ENCODE measurements at regions not wholly inside any gene's neighbourhood (a gene's known extent, or its start where the extent isn't known, plus 50 kb on each side); places are given as distances from the start of the nearest gene placed in this dataset.
"Not testable (repeated sequence)": the region's sequence is repeated elsewhere in the genome, so short reads cannot be mapped to it uniquely, and the experiment has no call there.

DNA sequence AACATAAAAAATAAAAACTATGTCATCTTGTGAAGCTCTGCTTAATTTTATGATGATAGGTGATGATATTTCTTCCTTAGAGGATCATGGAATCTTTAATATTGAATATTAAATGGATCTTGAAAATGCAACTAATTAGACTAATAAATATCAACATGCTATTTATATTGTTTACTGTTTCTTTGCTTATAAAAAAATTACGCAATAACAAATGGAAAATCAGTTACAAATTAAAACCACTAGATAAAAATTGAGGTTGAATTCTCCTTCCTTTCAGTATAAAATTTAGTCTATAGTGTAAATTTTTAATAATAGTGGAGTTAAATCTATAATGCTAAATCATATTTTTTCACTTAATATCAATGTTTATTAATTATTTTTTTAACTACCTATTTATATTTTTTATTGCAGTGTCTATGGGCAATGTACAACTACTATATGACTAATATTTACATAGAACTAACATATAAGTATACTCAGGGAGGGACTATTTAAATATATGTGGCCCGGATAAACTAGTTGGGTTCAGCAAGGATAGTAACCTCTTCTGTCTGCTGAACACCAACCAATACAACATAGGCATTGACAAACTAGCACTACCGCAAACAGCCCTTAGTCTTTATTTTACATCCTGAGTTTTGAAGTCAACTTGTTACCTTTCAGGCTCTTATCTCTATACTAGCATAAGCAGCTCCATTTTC is 628.0 kb downstream of the EFNB2 start:
- no peak for DNase-seq

DNA sequence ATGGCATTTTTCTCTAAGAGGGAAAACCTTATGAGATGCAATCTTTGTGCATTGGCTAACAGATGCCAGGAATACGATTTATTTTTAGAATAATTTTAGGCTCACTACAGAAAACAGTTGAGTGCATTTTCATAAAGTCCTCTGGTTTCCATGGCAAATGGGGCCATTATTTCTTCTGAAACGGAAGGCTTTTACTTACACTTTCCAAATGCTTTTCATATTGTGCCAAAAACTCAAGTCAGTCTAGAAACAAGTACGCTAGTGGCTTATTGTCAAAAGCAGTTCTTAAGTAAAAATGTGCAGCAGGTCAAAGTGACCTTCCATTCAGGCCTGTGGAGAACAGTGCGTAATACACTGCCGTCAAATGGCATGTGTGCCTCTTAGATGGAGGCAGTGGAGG is 628.7 kb downstream of the EFNB2 start:
- no peak for DNase-seq

DNA sequence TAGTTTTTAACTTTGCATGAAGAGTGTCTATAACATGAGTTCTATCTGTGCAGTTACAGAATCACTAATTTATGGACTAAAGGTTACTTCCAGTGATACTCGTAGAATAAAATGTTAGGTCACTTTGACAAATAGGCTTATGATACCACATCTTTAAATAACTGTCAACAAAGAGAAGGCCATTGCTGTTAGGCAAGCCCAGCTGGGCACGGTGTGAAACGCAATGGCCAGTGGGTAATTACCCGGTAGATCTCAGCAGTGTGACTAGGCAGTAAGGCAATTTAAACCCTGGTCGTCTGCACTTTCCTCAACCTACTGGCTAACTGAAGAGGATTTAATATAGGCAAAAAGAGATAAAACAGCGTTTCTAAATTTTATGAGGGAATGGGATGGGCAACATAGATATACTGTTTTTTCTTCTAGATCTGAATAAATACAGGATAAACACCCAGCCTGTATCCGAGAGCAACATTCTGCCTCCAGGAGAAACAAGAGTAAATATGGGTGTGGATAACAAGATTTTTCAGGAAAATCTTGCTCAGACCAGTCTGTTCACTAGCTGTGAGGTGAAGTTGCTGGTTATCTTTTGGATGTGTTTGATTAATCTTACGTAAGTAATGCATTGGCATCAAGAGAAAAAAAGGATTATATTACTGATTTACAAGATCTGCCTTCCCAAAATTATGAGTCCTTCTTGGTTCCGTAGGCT is 631.3 kb downstream of the EFNB2 start:
- DNase-seq, result no peak

GRCh38 chr13:105902396-105902795 is 633.1 kb downstream of the EFNB2 start:
- DNase-seq, result no peak

DNA sequence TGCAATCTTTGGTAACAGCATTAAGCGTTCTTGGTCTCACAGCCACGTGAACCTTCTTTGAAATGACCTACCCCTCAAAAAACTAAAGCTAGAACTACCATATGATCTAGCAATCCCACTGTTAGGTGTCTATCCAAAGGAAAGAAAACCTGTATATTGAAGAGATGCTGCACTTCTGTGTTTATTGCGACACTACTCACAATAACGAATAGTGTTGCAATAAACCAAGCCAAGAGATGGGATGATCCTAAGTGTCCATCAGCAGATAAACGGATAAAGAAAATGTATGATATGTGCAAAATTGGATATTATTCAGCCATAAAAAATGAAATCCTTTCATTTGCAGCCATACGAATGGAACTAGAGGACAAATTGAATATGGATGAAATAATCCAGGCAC is 637.9 kb downstream of the EFNB2 start:
- no peak for DNase-seq

DNA sequence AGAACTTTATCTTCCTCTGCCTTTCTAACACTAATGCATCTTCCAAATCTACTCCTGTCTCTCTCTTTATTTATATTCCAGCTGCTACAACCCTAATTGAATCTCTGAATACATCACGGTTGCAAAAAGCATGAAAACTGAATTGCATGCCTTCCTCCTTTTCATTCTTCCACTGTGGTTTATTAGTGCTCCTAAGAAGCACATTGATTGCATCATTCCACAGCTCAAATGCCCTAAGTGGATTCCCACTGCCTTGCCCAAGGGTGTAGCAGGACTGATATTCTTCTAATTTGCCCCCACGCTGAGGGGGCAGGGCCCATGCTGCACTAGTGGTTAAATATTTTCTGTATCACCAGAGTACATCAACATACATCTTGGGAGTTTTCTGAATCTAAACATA is 640.8 kb downstream of the EFNB2 start:
- DNase-seq, result no peak

- no peak for DNase-seq
Measured at GRCh38 chr13:105890509-105890908, 645.0 kb downstream of the EFNB2 start.

- no peak for DNase-seq
Measured at GRCh38 chr13:105878119-105878700, 657.3 kb downstream of the EFNB2 start.

DNA sequence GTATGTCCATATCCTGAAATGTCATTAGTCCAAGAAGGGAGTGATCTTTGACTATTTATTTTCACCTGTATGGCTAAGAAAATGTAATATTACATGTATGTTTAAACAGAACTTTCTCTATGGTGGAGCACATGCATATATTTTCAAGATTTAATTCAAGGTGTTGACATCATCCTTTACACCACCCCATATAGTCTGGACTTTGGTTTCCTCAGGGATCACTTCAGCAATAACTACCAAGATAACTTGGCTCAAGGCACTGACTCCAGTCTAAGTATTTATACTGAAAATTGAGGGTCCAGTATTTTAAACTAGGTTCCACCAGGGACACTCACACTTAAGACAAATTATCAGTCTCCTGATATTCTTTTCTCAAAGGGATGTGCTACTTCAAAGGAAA is 660.6 kb downstream of the EFNB2 start:
- no peak for DNase-seq

DNA sequence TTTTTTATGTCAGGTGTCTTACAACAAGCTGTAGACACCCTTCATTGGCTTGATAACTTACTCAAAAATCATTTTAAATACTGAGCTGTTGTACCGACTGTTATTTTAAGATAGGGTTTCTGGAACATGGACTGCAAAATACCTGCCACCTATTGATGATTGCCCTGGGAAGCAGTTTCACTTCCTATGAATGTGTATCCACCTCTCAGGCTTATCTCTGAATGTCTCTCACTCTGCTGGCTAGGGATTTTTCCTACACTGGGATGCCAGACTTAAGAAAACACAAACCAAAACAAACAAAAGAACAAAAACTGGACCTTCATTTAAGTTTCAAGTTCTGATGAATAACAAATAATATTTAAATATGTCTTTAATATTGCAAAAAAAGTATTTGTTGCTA is 663.7 kb downstream of the EFNB2 start:
- no peak for DNase-seq

GRCh38 chr13:105871326-105871725 is 664.1 kb downstream of the EFNB2 start:
- DNase-seq, result no peak

DNA sequence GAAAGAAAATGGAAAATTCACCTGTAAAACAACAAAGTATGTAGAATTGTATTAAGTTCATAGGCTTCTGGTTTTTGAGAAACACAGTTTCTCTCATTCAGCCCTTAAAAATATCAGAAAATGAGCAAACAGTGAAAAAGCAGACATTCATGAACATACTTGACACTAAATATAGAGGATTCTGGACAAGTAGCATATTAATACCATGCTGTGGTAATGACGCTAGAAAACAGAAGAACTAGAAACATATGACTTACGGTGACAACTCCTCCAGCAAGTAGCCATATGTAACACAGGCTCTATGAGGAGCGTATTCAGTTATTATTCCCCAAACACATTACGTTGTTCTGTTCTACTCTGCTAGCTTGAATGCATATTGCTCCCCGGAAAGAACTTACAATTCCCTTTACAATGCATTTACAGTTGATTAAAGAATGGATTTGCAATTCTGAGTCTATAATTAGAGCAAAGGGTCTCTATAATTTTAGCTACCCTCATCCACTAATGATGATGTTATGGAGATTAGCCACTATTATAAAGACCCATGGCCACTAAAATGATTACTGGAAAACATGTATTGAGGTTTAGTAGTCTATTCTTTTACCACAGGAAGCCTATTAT is 672.1 kb downstream of the EFNB2 start:
- DNase-seq, result no peak

- DNase-seq, result no peak
Measured at GRCh38 chr13:105848494-105848893, 687.0 kb downstream of the EFNB2 start.

GRCh38 chr13:105847527-105848291 is 687.8 kb downstream of the EFNB2 start:
- DNase-seq, result peak; percentile 69

DNA sequence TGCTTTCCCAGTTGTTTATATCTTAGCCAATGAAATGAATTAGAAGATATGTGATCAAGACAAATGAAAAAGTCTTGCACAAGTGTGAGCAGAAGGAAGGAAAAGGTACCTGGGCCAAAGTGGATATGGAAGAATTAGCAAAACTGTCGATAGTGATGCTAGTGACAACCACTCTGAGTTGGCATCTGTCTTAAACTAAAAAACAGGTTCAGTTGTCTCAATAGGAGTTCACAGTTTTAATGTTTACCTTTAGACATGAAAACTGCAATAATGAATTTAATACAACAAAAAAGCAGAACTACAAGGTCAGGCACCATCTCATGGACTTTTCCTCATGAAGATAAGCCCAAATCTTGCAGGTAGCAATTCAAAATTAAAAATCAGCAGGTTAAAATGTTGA is 688.5 kb downstream of the EFNB2 start:
- DNase-seq, result no peak

DNA sequence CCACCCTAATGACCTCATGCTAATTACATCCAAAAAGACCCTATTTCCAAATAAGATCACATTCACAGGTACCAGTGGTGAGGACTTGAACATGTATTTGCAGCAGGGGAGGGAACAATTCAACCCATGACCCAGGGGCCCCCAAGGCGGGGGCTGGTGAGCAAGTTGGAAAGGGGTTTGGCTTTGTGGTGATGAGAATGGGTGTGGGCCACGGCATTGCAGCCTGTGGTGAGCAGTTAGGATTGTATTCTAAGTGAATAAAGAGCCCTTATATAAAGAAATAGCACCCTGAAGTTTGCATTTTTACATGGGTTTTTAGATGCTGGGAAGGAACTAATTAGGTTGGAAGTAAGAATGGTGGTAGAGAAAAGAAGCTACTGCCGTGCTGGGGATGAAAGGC is 694.2 kb downstream of the EFNB2 start:
- DNase-seq, result no peak

DNA sequence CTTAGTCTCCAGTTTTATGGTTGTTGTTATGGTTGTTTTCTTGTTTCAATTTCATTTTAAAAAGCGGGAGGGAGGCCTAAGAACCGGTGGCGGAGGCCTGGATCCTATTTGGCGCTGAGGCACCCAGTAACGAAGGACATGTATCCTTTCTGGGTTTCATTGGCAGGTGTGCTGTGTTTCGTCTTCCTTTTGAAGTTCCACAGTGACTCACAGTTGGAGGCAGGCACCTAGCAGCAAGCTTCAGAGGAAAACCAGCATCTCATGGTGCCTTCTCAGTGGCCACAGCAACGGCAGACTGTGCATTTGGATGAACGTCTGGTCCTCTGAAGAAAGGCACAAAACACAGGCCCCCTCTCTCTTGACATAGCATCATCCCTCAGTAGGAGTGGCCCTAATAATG is 697.2 kb downstream of the EFNB2 start:
- DNase-seq, result no peak

- DNase-seq, result not testable (repeated sequence)
Measured at GRCh38 chr13:105837295-105837694, 698.2 kb downstream of the EFNB2 start.

GRCh38 chr13:105830821-105831220 is 704.6 kb downstream of the EFNB2 start:
- DNase-seq, result no peak

- DNase-seq, result no peak
Measured at GRCh38 chr13:105827111-105827809, 708.2 kb downstream of the EFNB2 start.

- DNase-seq, result no peak
Measured at GRCh38 chr13:105825071-105825470, 710.4 kb downstream of the EFNB2 start.

- no peak for DNase-seq
Measured at GRCh38 chr13:105821337-105821736, 714.1 kb downstream of the EFNB2 start.

DNA sequence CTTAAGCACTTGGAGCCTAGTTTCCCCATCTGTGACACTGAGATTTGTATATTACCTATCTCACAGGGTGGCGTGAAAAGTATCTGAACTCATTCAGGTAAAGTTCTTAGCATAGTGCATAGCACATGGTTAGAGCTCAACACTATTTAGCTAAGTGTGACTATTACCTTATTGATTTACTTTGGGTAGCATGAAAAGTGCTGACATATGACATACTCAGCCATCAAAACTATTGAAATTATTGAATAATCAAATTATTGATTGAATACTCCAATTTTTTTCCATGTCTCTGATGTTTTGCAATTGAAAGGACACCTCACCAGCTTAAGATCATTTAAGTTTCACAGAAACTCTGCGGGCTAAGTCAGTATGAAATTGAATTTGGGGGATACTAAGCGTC is 715.0 kb downstream of the EFNB2 start:
- no peak for DNase-seq

Data from NCI-H2029 (cell line).